8988T (cell line): ENCODE measurements at regions not wholly inside any gene's neighbourhood (a gene's known extent, or its start where the extent isn't known, plus 50 kb on each side); places are given as distances from the start of the nearest gene placed in this dataset.

Experiments
- DNase-seq: peaks from one replicate; pipeline ENCODE4 v3.0.0; 2011

- DNase-seq, result no peak
These were observed 108.9 kb upstream of the LGALSL start for GRCh38 chr2:64344999-64345576.

DNA sequence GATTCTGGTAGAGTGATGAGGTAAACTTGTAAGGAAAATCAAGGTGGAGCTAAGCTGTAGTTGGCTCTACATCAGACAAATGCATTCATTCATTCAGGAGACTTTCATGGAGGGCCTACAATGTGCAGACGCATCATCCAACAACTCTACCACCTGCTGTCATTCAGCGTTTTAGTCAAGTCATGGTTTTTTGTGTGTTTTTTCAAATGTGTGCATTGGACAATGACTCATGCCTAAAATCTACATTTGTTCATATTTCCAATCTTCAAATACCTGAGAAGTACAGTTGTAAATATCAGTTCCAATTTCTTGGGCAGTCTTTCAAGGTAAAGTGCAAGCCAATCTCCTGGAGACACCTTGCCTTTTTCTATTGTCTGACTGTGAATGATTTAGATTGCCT is 108.0 kb upstream of the LGALSL start:
- no peak for DNase-seq

DNA sequence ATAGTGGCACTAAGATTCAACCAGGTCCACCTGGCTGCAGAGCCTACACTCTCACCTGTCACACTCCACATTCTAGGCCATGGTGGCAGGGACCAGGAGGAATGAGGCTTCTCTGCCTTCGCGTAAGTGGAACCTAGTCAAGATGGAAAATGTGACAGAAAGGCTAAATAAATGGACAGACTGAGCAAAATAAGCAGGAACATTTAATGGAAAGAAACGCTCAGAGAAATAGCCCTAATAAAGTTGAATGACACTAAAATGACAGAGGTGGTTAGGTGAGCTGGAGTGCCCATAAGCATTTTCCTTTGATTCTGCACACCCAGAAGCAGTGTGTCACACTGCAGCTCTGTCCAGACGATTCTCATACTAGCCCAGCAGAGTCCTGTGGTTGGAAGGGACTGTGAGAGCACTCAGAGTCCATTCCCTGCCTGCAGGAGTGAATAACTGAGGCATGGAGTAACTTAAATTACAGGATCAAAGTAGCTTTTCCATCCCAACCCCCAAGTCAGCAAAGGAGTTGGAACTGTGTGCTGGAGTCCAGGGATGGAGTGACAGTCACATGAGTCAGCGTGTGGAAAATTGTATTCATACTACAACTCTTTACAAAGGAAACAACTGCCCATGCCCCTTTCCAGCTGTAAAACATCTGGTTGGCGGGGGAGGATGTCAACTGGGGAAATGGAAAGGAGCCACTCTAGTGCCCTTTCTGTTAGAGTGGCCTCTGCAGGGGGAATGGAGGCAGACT is 105.4 kb upstream of the LGALSL start:
- DNase-seq, result no peak

DNA sequence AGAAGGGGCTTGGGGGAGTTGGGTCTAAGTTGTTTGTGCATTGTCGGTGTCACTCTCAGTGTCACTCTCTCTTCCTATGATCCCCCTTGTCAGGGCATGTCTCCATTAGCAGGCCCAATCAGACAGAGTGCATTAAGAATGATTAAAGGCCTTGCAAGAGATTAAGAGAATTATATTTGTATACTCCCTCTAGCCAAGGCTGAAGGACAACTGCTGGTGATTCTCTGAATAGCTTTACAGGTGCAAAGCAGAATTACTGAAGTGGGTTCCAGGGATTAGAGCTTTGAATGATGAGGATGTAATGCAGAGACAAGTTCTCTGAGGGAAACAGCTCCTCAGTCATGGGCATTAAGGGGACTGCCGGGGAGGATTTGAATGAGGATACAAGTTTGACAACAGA is 104.8 kb upstream of the LGALSL start:
- DNase-seq, result no peak

- no peak for DNase-seq
These were observed 103.0 kb upstream of the LGALSL start for GRCh38 chr2:64350996-64351395.

DNA sequence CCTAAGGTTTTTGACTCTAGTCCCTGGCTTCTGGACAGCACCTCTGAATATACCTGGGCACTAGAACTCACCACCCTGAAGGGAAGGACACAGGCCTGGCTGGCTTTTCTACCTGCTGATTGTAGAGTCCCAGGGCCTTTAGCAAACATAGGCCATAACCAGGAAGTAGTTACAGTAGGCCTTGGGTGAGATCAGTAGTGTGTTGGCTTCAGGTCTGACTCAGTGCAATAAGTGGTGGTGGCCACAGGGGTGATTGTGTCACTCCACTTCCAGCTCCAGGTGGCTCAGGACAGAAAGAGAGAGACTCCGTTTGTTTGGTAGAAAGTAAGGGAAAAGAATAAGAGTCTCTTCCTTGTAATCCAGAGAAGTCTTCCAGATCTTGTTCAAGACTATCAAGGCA is 101.7 kb upstream of the LGALSL start:
- no peak for DNase-seq

GRCh38 chr2:64354857-64355680 is 98.9 kb upstream of the LGALSL start:
- DNase-seq, result peak; percentile 71

DNA sequence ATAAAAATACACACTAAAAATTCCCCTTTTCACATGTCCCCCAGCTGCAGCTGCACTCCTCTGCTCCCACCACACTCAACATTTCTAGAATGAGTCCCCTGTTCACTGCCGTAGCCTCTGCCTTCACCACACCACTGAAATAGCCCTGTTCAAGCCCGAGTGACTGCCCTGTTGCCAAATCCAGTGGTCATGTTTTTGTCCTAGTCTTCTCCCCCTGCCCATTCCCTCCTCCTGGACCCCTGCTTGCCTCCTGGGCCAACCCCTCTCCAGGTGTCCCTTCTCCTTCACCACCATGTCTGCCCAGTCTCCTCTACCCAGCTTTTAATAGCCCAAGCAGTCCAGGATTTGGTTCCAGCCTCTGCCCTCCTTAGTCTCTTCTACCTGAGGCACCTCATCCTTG is 97.1 kb upstream of the LGALSL start:
- DNase-seq, result no peak

- no peak for DNase-seq
These were observed 94.6 kb upstream of the LGALSL start for GRCh38 chr2:64359171-64359891.

DNA sequence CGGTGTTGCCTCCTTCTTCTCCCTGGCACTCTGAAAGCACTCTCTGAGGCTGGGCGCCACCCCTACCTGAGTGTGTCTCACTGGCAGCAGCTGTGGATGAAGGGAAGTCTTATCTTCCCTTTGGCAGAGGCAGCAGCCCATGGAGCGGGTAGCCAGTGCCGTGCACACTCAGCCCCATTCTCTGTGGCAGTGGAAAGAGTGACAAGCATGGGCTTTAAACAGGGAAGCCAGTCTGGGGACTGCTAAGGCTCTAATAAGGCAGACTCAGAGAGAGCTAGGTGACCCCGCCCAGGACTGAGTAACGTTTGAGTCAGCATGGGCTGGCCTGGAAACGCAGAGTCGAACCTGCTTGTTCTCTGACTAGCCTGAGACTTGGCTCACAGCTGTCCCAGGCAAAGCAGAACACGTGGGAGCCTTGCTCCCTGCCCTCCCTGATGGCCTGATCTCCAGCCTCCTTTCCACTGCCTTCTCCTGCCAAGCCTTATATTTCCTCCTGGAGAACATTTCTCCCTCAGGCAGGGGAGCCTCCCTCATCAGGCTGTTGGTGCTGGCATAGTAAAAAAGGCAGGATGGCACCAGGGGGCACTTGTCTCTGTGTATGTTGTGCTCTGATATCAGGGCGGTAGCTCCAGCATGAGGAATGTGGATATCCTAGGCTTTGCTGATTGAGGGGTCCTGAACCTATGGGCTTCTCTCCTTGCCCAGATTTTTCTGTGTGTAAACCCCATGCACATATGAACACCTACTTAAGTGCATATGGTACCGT is 93.9 kb upstream of the LGALSL start:
- DNase-seq, result peak; percentile 55

GRCh38 chr2:64361151-64361938 is 92.6 kb upstream of the LGALSL start:
- no peak for DNase-seq

DNA sequence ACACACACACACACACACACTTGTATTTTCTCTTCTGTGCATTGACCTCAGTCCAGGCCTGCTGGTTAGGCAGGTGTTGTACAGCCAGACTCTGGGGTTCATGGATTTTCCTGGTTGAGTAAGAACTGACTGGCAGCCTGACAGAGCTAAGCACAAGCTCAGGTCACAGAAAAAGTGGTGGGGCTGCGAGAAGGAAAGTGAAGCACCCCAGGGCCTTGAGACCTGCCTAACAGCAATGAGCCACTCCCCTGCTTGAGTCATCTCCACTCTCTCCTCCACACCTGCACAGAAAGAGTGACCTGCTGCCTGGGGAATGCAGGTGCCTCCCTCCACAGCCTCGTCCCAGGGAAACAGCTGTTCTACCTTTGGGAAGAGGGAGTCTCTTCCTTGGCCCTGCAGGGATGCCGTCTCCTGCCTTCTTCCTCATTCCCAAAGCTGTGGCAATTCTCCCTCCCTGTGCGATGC is 91.4 kb upstream of the LGALSL start:
- DNase-seq, result no peak

DNA sequence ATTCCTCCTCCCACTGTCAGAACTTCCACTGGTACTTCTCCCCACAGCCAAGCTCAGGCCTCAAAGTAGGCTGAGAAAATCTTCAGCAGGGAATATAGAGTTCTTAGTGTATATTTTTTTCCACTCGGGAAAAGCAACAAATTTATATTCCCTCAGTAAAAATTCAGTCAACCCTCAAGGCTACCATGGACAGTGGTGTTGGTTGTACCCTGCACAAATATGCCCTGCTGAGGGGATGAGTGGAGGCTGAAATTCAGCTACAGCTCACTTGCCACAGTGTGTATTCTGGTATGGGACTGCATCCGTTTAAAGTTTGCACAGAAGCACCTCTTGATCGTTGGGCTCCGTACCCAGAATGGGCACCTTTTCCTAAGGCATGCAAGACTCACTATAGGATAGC is 90.8 kb upstream of the LGALSL start:
- no peak for DNase-seq

DNA sequence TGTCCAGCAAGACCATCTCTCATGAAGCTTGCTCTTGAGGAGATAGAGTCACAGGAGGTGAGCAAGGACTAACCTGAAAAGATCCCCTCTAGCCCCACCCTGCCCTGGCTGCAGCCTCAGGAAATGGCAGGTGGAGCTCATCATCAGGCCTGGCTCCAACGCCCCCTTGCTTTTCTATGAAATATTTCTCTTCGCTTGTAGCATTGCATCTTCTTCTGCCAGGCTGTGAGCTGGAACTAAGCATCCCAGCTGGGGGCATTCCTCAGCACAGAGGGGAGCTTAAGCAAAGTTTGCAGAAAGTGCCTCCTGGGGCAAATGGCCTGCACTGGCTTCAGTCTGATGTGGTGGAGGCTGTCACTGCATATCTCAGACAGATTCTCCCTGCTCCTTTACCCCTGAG is 90.1 kb upstream of the LGALSL start:
- DNase-seq, result no peak

DNA sequence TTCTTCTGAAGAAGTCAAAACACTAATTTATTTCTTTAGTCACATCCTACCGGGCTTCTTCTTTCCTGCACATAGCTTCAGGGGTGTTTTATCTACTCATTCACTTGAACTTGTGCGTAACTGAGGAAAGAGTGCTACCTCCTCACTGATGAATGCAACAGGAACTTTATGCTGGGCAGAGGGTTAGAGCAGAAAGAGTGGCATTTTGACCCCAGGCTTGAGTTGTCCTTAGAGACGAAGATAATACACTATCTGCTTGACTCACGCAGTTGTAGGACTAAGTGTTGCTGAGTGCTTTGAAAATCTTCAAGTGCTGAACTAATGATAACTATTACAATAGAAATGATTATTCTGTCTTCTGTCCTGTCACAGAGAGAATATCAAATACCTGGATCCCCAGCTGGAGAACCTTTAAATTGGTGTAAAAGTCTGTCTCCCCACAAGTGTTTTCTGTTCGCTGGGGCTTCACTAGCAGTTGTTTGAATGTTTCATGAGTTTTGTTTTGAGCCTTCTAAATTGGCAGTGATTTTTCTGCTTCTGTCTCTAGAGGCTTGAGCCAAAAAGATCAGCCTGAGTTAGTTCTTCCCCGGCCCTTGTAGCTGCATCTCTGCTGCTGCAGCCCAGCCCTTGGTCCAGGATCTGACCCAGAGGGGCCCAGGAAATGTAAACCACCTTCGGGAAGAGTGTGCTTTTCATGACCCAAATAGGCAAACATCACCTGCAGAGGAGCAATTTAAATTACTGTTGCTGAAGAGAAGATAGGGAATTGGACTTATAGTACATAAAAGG is 86.3 kb upstream of the LGALSL start:
- DNase-seq, result no peak

- DNase-seq, result no peak
These were observed 84.3 kb upstream of the LGALSL start for GRCh38 chr2:64369706-64370105.

DNA sequence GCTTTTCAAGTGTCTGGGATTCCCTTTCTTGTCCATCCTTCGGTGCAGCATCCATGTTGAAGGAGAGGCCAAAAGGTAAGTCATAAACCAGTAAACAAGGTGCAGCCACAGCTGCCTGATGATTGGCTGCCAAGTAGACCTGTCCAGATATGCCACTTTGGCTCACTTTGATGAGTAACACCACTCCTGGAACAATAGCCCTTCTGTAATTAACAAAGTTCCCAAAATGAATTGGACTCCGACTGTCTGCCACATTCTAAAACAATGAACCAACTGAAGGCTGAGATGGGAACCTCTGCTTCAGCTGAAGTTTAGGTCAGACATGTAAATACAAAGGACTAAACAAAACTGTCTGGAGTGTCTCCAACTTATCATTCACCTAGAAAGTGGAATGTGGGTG is 82.2 kb upstream of the LGALSL start:
- no peak for DNase-seq

DNA sequence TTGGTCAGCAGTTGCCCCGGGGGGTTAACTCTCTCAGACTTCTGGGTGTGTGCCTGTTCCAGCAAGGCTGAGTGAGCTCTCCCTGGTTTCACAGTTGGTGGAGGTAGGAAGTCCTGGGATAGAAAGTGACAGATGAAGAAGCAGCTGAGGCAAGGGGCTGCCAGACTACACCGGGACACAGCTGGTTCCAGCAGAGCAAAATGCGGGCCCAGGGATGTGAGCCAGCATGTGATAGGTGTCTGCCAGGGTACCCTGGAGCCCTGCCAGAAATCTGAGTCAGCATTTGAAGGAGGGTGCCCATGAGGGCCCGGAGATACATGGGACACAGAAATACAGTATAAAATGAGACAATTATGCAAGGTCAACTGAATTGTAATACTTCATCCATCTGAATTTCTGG is 79.3 kb upstream of the LGALSL start:
- DNase-seq, result no peak

- DNase-seq, result no peak
These were observed 77.0 kb upstream of the LGALSL start for GRCh38 chr2:64376926-64377325.

GRCh38 chr2:64379186-64379585 is 74.8 kb upstream of the LGALSL start:
- no peak for DNase-seq
